Stomach (tissue), 8 donors: ENCODE measurements at regions not wholly inside any gene's neighbourhood (a gene's known extent, or its start where the extent isn't known, plus 50 kb on each side); places are given as distances from the start of the nearest gene placed in this dataset.
"Not testable (repeated sequence)": the region's sequence is repeated elsewhere in the genome, so short reads cannot be mapped to it uniquely, and the experiment has no call there.

Source experiments
- DNase-seq, 2 donors: peaks; one replicate each; pipeline versions ENCODE4 v3.0.0 to v3.0.0-alpha.2; 2013 to 2019
- H3K27ac ChIP-seq, 5 donors: fragments of 200-600 bp in 4 of 5; sonication (generic) in 4 of 5; one replicate each; pipeline ENCODE4 v1.5.1; 2013 to 2019; ENCODE audit warnings: mild to moderate bottlenecking in 1 of 5, moderate library complexity in 1 of 5
- H3K27me3 ChIP-seq, 3 donors: fragments of 200-600 bp; sonication (generic); one replicate each; pipeline ENCODE4 v1.5.1; 2017 to 2019; ENCODE audit warnings: mixed run types in 1 of 3
- H3K36me3 ChIP-seq, 4 donors: fragments of 200-600 bp; sonication (generic); 1 replicate in 3 of 4; 2 replicates in 1 of 4; pipeline ENCODE4 v1.5.1; 2016 to 2019
- H3K4me1 ChIP-seq, 4 donors: fragments of 200-600 bp; sonication (generic); one replicate each; pipeline ENCODE4 v1.5.1; 2016 to 2019
- H3K4me3 ChIP-seq, 4 donors: fragments of 200-600 bp; sonication (generic) in 3 of 4; one replicate each; pipeline ENCODE4 v1.5.1; 2016 to 2019; ENCODE audit warnings: mild to moderate bottlenecking in 1 of 4
- H3K9me3 ChIP-seq, 4 donors: fragments of 200-600 bp; sonication (generic); one replicate each; pipeline ENCODE4 v1.5.1; 2016 to 2019
- CTCF ChIP-seq, 7 experiments: fragments of 450-650 bp in 4 of 7; fragments of 200-600 bp in 3 of 7; sonication (generic) in 3 of 7; IDR thresholded peaks; one replicate each; pipeline ENCODE4 v1.5.1; 2016 to 2019; ENCODE audit warnings: antibody characterized with exemption in 7 of 7, control low read depth in 2 of 7, mild to moderate bottlenecking in 1 of 7
- EP300 ChIP-seq: sonication (generic); formaldehyde crosslinking; IDR thresholded peaks from one replicate; pipeline ENCODE4 v1.6.1; 2017; ENCODE audit warnings: antibody characterized with exemption
- POLR2A ChIP-seq, 4 donors: fragments of 450-650 bp; IDR thresholded peaks; one replicate each; pipeline ENCODE4 v1.6.1; 2016; ENCODE audit warnings: antibody characterized with exemption in 4 of 4, control low read depth in 2 of 4, mild to moderate bottlenecking in 1 of 4, moderate library complexity in 1 of 4
- POLR2AphosphoS5 ChIP-seq, 3 donors: sonication (generic); formaldehyde crosslinking; IDR thresholded peaks; one replicate each; pipeline ENCODE4 v1.6.1; 2016; ENCODE audit warnings: antibody characterized with exemption in 3 of 3
- WGBS, 5 donors: extraction: QIAGEN DNeasy Blood & Tissue Kit in 3 of 5; methylation state at CpG; one replicate each; pipeline versions ENCODE4 v1.1.5 to v1.1.7; 2013 to 2018; 5-methylcytosine and 5-hydroxymethylcytosine counted together
- intact Hi-C: fragments of 100-400 bp; cut with DNase I; formaldehyde crosslinking; loops from one replicate; pipeline ENCODE4 v1.15.1; 2023; ENCODE audit warnings: low total_unique reads
- donor health status: healthy with polysubstance abuse.
- donor health status: Bipolar disorder and iron deficiency.
- donor health status: healthy.

GRCh38 chr2:215862351-215862771, 151.0 kb downstream of the MREG start:
- H3K9me3 ChIP-seq, result no peaks in the 10 kb centered on the region
- H3K27me3 ChIP-seq, result no peaks in the 10 kb centered on the region
- no peak overlapping the region for H3K27ac ChIP-seq
- DNase-seq, result peak in 1 of 2 donors; percentile 58
- no peak overlapping the region for H3K4me3 ChIP-seq
- intact Hi-C loops, result no loop called here
- peaks cover 0 to 4% (median 0%) of the 10 kb centered on the region in 4 donors for H3K4me1 ChIP-seq
- no peaks in the 10 kb centered on the region for H3K36me3 ChIP-seq
- 71 to 81% (median 75%) methylated on average over 3 of the region's 3 CpGs for WGBS, 5 donors
- TF ChIP-seq POLR2A (IDR thresholded peaks at IDR 0.05) (no peak), EP300 (no peak), POLR2AphosphoS5 (IDR thresholded peaks at IDR 0.05) (no peak), CTCF (IDR thresholded peaks at IDR 0.05) (no peak)

- no peaks in the 10 kb centered on the region for H3K36me3 ChIP-seq
- DNase-seq, result no peak
- H3K9me3 ChIP-seq, result no peaks in the 10 kb centered on the region
- no peaks in the 10 kb centered on the region for H3K27me3 ChIP-seq
- intact Hi-C loops, result no loop called here
- WGBS, 5 donors, result 52 to 72% (median 67%) methylated on average over 5 of the region's 5 CpGs
- H3K4me1 ChIP-seq, result peaks cover 0 to 4% (median 0%) of the 10 kb centered on the region in 4 donors
- H3K4me3 ChIP-seq, result no peak overlapping the region
- TF ChIP-seq EP300 (no peak), CTCF (IDR thresholded peaks at IDR 0.05) (no peak), POLR2A (IDR thresholded peaks at IDR 0.05) (no peak), POLR2AphosphoS5 (IDR thresholded peaks at IDR 0.05) (no peak)
- no peak overlapping the region for H3K27ac ChIP-seq
These were observed 151.6 kb downstream of the MREG start for GRCh38 chr2:215861607-215862350.

GRCh38 chr2:215856080-215856479, 157.3 kb downstream of the MREG start:
- Histone ChIP-seq H3K36me3 (no peaks in the 10 kb centered on the region), H3K4me3 (no peak overlapping the region), H3K27ac (no peak overlapping the region), H3K9me3 (peaks cover 0 to 9% (median 0%) of the 10 kb centered on the region in 4 donors), H3K4me1 (peaks cover 0 to under 1% (median 0%) of the 10 kb centered on the region in 4 donors), H3K27me3 (no peaks in the 10 kb centered on the region)
- no peak for DNase-seq
- intact Hi-C loops, result no loop called here
- TF ChIP-seq CTCF (IDR thresholded peaks at IDR 0.05), result no peak
- TF ChIP-seq EP300, result no peak
- no peak for TF ChIP-seq POLR2AphosphoS5 (IDR thresholded peaks at IDR 0.05)
- TF ChIP-seq POLR2A (IDR thresholded peaks at IDR 0.05), result no peak
- WGBS, 5 donors, result 69 to 83% (median 79%) methylated on average over 2 of the region's 2 CpGs

GRCh38 chr2:215855308-215855707, 158.0 kb downstream of the MREG start:
- intact Hi-C loops, H3K36me3 ChIP-seq, H3K27ac ChIP-seq, H3K27me3 ChIP-seq, H3K9me3 ChIP-seq, H3K4me3 ChIP-seq, H3K4me1 ChIP-seq, DNase-seq: not testable (repeated sequence)
- WGBS, 5 donors, result 86 to 97% (median 91%) methylated on average over 1 of the region's 1 CpG

GRCh38 chr2:215854008-215854407, 159.3 kb downstream of the MREG start:
- WGBS, 5 donors, result 53 to 82% (median 67%) methylated on average over 2 of the region's 2 CpGs
- DNase-seq, result no peak
- Histone ChIP-seq H3K4me3 (no peak overlapping the region), H3K27ac (no peak overlapping the region), H3K4me1 (peaks cover 0 to 9% (median 0%) of the 10 kb centered on the region in 4 donors), H3K27me3 (no peaks in the 10 kb centered on the region), H3K9me3 (peaks cover 0 to 9% (median 0%) of the 10 kb centered on the region in 4 donors), H3K36me3 (no peaks in the 10 kb centered on the region)
- intact Hi-C loops, result no loop called here
- no peak for TF ChIP-seq POLR2A (IDR thresholded peaks at IDR 0.05)
- TF ChIP-seq POLR2AphosphoS5 (IDR thresholded peaks at IDR 0.05), result no peak
- no peak for TF ChIP-seq CTCF (IDR thresholded peaks at IDR 0.05)
- no peak for TF ChIP-seq EP300
